HL-60 (cell line): ENCODE measurements at regions not wholly inside any gene's neighbourhood (a gene's known extent, or its start where the extent isn't known, plus 50 kb on each side); places are given as distances from the start of the nearest gene placed in this dataset.

Source experiments
- DNase-seq, 2 experiments: peaks; one replicate each; pipeline ENCODE4 v3.0.0-alpha.2; 2010 to 2020; ENCODE audit warnings: low read depth in 1 of 2, low spot score in 1 of 2
- H3K27ac ChIP-seq: fragments of 250-450 bp; sonication (Bioruptor Pico); replicated peaks from 2 replicates; pipeline ENCODE4 v1.5.1; 2020; ENCODE audit warnings: mild to moderate bottlenecking, moderate library complexity
- H3K27me3 ChIP-seq: fragments of 250-450 bp; sonication (Bioruptor Pico); 2 replicates; pipeline ENCODE4 v1.5.1; 2021; ENCODE audit warnings: mild to moderate bottlenecking, moderate library complexity; ENCODE audit not compliant: insufficient read depth, poor library complexity, severe bottlenecking
- H3K4me3 ChIP-seq: replicated peaks from 2 replicates; pipeline ENCODE4 v1.5.1; 2011; ENCODE audit warnings: mild to moderate bottlenecking, control low read depth, low read length; ENCODE audit not compliant: insufficient read depth
- CTCF ChIP-seq: IDR thresholded peaks from one replicate; pipeline ENCODE4 v1.5.1; 2011; ENCODE audit warnings: low read length, control low read depth, inconsistent platforms; ENCODE audit not compliant: insufficient read depth
- GABPA ChIP-seq: IDR thresholded peaks from 2 replicates; pipeline ENCODE4 v1.6.1; 2012; ENCODE audit warnings: low read depth
- POLR2AphosphoS5 ChIP-seq: IDR thresholded peaks from 2 replicates; pipeline ENCODE4 v1.6.1; 2012; ENCODE audit warnings: low read depth
- SPI1 ChIP-seq: IDR thresholded peaks from 2 replicates; pipeline ENCODE4 v1.6.1; 2012; ENCODE audit warnings: low read depth, mild to moderate bottlenecking, borderline replicate concordance
- TF ChIP-seq, protein P1 (sequence below): IDR thresholded peaks from 2 replicates; pipeline ENCODE4 v1.6.1; 2012; ENCODE audit warnings: low read depth; ENCODE audit not compliant: insufficient replicate concordance

- TF ChIP-seq SPI1 (no peak), GABPA (no peak), CTCF (no peak), POLR2AphosphoS5 (no peak)
- TF ChIP-seq, protein P1, sequence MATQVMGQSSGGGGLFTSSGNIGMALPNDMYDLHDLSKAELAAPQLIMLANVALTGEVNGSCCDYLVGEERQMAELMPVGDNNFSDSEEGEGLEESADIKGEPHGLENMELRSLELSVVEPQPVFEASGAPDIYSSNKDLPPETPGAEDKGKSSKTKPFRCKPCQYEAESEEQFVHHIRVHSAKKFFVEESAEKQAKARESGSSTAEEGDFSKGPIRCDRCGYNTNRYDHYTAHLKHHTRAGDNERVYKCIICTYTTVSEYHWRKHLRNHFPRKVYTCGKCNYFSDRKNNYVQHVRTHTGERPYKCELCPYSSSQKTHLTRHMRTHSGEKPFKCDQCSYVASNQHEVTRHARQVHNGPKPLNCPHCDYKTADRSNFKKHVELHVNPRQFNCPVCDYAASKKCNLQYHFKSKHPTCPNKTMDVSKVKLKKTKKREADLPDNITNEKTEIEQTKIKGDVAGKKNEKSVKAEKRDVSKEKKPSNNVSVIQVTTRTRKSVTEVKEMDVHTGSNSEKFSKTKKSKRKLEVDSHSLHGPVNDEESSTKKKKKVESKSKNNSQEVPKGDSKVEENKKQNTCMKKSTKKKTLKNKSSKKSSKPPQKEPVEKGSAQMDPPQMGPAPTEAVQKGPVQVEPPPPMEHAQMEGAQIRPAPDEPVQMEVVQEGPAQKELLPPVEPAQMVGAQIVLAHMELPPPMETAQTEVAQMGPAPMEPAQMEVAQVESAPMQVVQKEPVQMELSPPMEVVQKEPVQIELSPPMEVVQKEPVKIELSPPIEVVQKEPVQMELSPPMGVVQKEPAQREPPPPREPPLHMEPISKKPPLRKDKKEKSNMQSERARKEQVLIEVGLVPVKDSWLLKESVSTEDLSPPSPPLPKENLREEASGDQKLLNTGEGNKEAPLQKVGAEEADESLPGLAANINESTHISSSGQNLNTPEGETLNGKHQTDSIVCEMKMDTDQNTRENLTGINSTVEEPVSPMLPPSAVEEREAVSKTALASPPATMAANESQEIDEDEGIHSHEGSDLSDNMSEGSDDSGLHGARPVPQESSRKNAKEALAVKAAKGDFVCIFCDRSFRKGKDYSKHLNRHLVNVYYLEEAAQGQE: no peak
- H3K4me3 ChIP-seq: no peak overlapping the region
- H3K27me3 ChIP-seq: no peaks in the 10 kb centered on the region
- H3K27ac ChIP-seq: no peak overlapping the region
- DNase-seq: no peak
Observed at GRCh38 chr2:134144651-134145050, 109.2 kb upstream of the MGAT5 start.

GRCh38 chr2:134145519-134145918 is 108.4 kb upstream of the MGAT5 start:
- H3K4me3 ChIP-seq: no peak overlapping the region
- TF ChIP-seq CTCF (no peak), SPI1 (no peak), GABPA (no peak), POLR2AphosphoS5 (no peak)
- TF ChIP-seq, protein P1: no peak
- H3K27ac ChIP-seq: no peak overlapping the region
- H3K27me3 ChIP-seq: no peaks in the 10 kb centered on the region
- DNase-seq: no peak

- DNase-seq: no peak
- H3K4me3 ChIP-seq: no peak overlapping the region
- TF ChIP-seq, protein P1: no peak
- TF ChIP-seq GABPA (no peak), CTCF (no peak), SPI1 (no peak), POLR2AphosphoS5 (no peak)
- H3K27me3 ChIP-seq: no peaks in the 10 kb centered on the region
- no peak overlapping the region for H3K27ac ChIP-seq
Observed at GRCh38 chr2:134146161-134146560, 107.7 kb upstream of the MGAT5 start.
